GM23338 (cell line): ENCODE measurements at regions not wholly inside any gene's neighbourhood (a gene's known extent, or its start where the extent isn't known, plus 50 kb on each side); places are given as distances from the start of the nearest gene placed in this dataset.

ENCODE experiments used
- ATAC-seq: fragments of 200-7000 bp; cut with Tn5 transposase; 3 replicates; pipeline ENCODE4 v1.9.1; 2020
- DNase-seq: peaks from one replicate; pipeline ENCODE4 v3.0.0-alpha.2; 2015; ENCODE audit warnings: low spot score
- H2AFZ ChIP-seq: fragments of 200-600 bp; sonication (generic); 2 replicates; pipeline ENCODE4 v1.8.0; 2016; ENCODE audit warnings: antibody characterized with exemption, mild to moderate bottlenecking, moderate library complexity
- H3F3A ChIP-seq: fragments of 200-600 bp; sonication (generic); replicated peaks from 2 replicates; pipeline ENCODE4 v1.8.0; 2017; ENCODE audit warnings: antibody characterized with exemption, mixed run types, low read depth
- H3K27ac ChIP-seq: fragments of 200-600 bp; sonication (generic); 2 replicates; pipeline ENCODE4 v1.6.1; 2016; ENCODE audit warnings: low read depth
- H3K27me3 ChIP-seq: fragments of 200-600 bp; sonication (generic); 2 replicates; pipeline ENCODE4 v1.8.0; 2016; ENCODE audit warnings: mild to moderate bottlenecking, mixed run types, moderate library complexity; ENCODE audit not compliant: insufficient read depth
- H3K36me3 ChIP-seq: fragments of 200-600 bp; sonication (generic); 2 replicates; pipeline ENCODE4 v1.8.0; 2016; ENCODE audit warnings: mild to moderate bottlenecking; ENCODE audit not compliant: insufficient read depth
- H3K4me1 ChIP-seq: fragments of 200-600 bp; sonication (generic); 2 replicates; pipeline ENCODE4 v1.8.0; 2016; ENCODE audit warnings: mild to moderate bottlenecking, moderate library complexity; ENCODE audit not compliant: insufficient read depth
- H3K4me2 ChIP-seq: fragments of 200-600 bp; sonication (generic); 2 replicates; pipeline ENCODE4 v1.7.1; 2017; ENCODE audit warnings: mixed run types
- H3K4me3 ChIP-seq: fragments of 200-600 bp; sonication (generic); 2 replicates; pipeline ENCODE4 v1.6.1; 2016; ENCODE audit warnings: mixed run types
- H3K79me2 ChIP-seq: fragments of 200-600 bp; sonication (generic); replicated peaks from 2 replicates; pipeline ENCODE4 v1.8.0; 2017; ENCODE audit warnings: mild to moderate bottlenecking; ENCODE audit not compliant: insufficient read depth
- H3K9me2 ChIP-seq: fragments of 200-600 bp; sonication (generic); 2 replicates; pipeline ENCODE4 v1.8.0; 2017; ENCODE audit not compliant: insufficient read depth
- H4K20me1 ChIP-seq: fragments of 200-600 bp; sonication (generic); replicated peaks from 2 replicates; pipeline ENCODE4 v1.8.0; 2017; ENCODE audit warnings: mild to moderate bottlenecking; ENCODE audit not compliant: insufficient read depth
- H3K27ac Mint-ChIP-seq: 2 replicates; pipeline ENCODE4 v1.8.0; 2020; ENCODE audit warnings: inconsistent platforms, mild to moderate bottlenecking, moderate library complexity, mixed read lengths
- H3K27me3 Mint-ChIP-seq: 3 replicates; pipeline ENCODE4 v1.8.0; 2022; ENCODE audit warnings: low read depth, mild to moderate bottlenecking, moderate library complexity, mixed read lengths, inconsistent platforms; ENCODE audit not compliant: insufficient read depth, poor library complexity
- H3K36me3 Mint-ChIP-seq: 3 replicates; pipeline ENCODE4 v1.8.0; 2021; ENCODE audit warnings: low read depth, mild to moderate bottlenecking, inconsistent platforms, moderate library complexity, mixed read lengths
- H3K4me1 Mint-ChIP-seq: 3 replicates; pipeline ENCODE4 v1.8.0; 2020; ENCODE audit warnings: mild to moderate bottlenecking, inconsistent platforms, mixed read lengths
- H3K4me3 Mint-ChIP-seq: 3 replicates; pipeline ENCODE4 v1.8.0; 2021; ENCODE audit warnings: moderate library complexity, mild to moderate bottlenecking, inconsistent platforms, mixed read lengths
- H3K9me3 Mint-ChIP-seq: 3 replicates; pipeline ENCODE4 v1.8.0; 2020; ENCODE audit warnings: moderate library complexity, mild to moderate bottlenecking, inconsistent platforms, mixed read lengths
- CREB1 ChIP-seq: fragments of 250-450 bp; sonication (Bioruptor Pico); IDR thresholded peaks from 2 replicates; pipeline ENCODE4 v1.5.0; 2020; ENCODE audit warnings: low read depth, mild to moderate bottlenecking, moderate library complexity
- EZH2 ChIP-seq: fragments of 200-600 bp; sonication (generic); IDR thresholded peaks from one replicate; pipeline ENCODE4 v1.8.0; 2017; ENCODE audit warnings: antibody characterized with exemption, mild to moderate bottlenecking, low read depth; ENCODE audit not compliant: unreplicated experiment
- EZH2phosphoT487 ChIP-seq: fragments of 200-600 bp; sonication (generic); IDR thresholded peaks from one replicate; pipeline ENCODE4 v1.8.1; 2018; ENCODE audit warnings: antibody characterized with exemption; ENCODE audit not compliant: unreplicated experiment
- JUNB ChIP-seq: IDR thresholded peaks from one replicate; pipeline ENCODE4 v1.6.1; 2016; ENCODE audit warnings: antibody characterized with exemption; ENCODE audit not compliant: unreplicated experiment
- NANOG ChIP-seq: IDR thresholded peaks from 2 replicates; pipeline ENCODE4 v1.6.1; 2016; ENCODE audit warnings: antibody characterized with exemption, borderline replicate concordance
- POLR2AphosphoS5 ChIP-seq: IDR thresholded peaks from 2 replicates; pipeline ENCODE4 v1.6.1; 2016; ENCODE audit warnings: antibody characterized with exemption, low read depth
- STAT1 ChIP-seq: IDR thresholded peaks from one replicate; pipeline ENCODE4 v1.6.1; 2016; ENCODE audit warnings: antibody characterized with exemption; ENCODE audit not compliant: unreplicated experiment
- ZNF114 ChIP-seq: fragments of 250-450 bp; sonication (Bioruptor Pico); IDR thresholded peaks from 2 replicates; pipeline ENCODE4 v1.5.0; 2020; ENCODE audit warnings: mild to moderate bottlenecking, moderate library complexity
- ZNF331 ChIP-seq: fragments of 250-450 bp; sonication (Bioruptor Pico); IDR thresholded peaks from 2 replicates; pipeline ENCODE4 v1.5.0; 2020; ENCODE audit warnings: low read depth, mild to moderate bottlenecking, moderate library complexity
- TF ChIP-seq, protein P1 (sequence below): fragments of 250-450 bp; sonication (Bioruptor Pico); IDR thresholded peaks from 2 replicates; pipeline ENCODE4 v1.5.0; 2020; ENCODE audit warnings: mild to moderate bottlenecking, moderate library complexity
- TF ChIP-seq, protein P2 (sequence below): IDR thresholded peaks from one replicate; pipeline ENCODE4 v1.6.1; 2018; ENCODE audit warnings: antibody characterized with exemption; ENCODE audit not compliant: unreplicated experiment
- TF ChIP-seq, protein P3 (sequence below), 2 experiments: fragments of 200-600 bp in 1 of 2; sonication (generic) in 1 of 2; conservative IDR thresholded peaks; 2 replicates each; pipeline versions ENCODE4 v1.5.1 to v1.6.1; 2016 to 2017; ENCODE audit warnings: antibody characterized with exemption in 2 of 2, low read depth in 2 of 2, mild to moderate bottlenecking in 2 of 2, moderate library complexity in 1 of 2
- TF ChIP-seq, protein P4 (sequence below): IDR thresholded peaks from 2 replicates; pipeline ENCODE4 v1.6.1; 2016; ENCODE audit warnings: antibody characterized with exemption

DNA sequence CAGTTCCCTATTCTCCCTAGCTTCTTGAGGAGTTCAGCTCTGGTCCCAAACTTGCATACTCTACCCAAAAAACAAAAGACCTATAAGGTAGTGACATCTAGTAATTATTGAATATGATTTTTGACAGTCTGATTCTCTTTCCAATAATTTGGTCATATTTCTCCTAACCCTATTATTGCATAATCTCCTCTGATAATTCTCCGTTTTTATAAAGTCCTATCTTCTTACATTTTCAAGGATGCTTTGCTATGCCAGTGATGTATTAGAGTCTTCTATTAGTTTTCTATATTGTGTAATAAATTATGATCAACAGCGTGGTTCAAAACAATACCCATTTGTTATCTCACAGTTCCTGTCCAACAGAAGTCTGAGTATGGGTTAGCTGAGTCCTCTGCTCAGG, 426.3 kb downstream of the BCL11A start:
- Histone ChIP-seq H3F3A (no peaks in the 10 kb centered on the region), H3K4me1 (0 out of 2 replicates have a peak, but pooled peaks cover 12% of the 10 kb centered on the region), H3K4me3 (no peak overlapping the region), H3K36me3 (no peaks in the 10 kb centered on the region), H4K20me1 (no peaks in the 10 kb centered on the region), H3K27ac (no peak overlapping the region), H3K27me3 (no peaks in the 10 kb centered on the region), H3K4me2 (no peak overlapping the region), H2AFZ (no peak overlapping the region), H3K9me2 (peaks cover 5% of the 10 kb centered on the region; the same call in 1 of the 2 replicates), H3K79me2 (no peaks in the 10 kb centered on the region)
- Mint-ChIP-seq H3K27me3 (no peaks in the 10 kb centered on the region), H3K27ac (no peak overlapping the region), H3K4me1 (peaks cover 6% of the 10 kb centered on the region), H3K4me3 (no peak overlapping the region), H3K9me3 (peaks cover 23% of the 10 kb centered on the region), H3K36me3 (peaks cover 9% of the 10 kb centered on the region; the same call in 2 of the 3 replicates)
- ATAC-seq (no peak), DNase-seq (no peak)
- TF ChIP-seq, protein P1, sequence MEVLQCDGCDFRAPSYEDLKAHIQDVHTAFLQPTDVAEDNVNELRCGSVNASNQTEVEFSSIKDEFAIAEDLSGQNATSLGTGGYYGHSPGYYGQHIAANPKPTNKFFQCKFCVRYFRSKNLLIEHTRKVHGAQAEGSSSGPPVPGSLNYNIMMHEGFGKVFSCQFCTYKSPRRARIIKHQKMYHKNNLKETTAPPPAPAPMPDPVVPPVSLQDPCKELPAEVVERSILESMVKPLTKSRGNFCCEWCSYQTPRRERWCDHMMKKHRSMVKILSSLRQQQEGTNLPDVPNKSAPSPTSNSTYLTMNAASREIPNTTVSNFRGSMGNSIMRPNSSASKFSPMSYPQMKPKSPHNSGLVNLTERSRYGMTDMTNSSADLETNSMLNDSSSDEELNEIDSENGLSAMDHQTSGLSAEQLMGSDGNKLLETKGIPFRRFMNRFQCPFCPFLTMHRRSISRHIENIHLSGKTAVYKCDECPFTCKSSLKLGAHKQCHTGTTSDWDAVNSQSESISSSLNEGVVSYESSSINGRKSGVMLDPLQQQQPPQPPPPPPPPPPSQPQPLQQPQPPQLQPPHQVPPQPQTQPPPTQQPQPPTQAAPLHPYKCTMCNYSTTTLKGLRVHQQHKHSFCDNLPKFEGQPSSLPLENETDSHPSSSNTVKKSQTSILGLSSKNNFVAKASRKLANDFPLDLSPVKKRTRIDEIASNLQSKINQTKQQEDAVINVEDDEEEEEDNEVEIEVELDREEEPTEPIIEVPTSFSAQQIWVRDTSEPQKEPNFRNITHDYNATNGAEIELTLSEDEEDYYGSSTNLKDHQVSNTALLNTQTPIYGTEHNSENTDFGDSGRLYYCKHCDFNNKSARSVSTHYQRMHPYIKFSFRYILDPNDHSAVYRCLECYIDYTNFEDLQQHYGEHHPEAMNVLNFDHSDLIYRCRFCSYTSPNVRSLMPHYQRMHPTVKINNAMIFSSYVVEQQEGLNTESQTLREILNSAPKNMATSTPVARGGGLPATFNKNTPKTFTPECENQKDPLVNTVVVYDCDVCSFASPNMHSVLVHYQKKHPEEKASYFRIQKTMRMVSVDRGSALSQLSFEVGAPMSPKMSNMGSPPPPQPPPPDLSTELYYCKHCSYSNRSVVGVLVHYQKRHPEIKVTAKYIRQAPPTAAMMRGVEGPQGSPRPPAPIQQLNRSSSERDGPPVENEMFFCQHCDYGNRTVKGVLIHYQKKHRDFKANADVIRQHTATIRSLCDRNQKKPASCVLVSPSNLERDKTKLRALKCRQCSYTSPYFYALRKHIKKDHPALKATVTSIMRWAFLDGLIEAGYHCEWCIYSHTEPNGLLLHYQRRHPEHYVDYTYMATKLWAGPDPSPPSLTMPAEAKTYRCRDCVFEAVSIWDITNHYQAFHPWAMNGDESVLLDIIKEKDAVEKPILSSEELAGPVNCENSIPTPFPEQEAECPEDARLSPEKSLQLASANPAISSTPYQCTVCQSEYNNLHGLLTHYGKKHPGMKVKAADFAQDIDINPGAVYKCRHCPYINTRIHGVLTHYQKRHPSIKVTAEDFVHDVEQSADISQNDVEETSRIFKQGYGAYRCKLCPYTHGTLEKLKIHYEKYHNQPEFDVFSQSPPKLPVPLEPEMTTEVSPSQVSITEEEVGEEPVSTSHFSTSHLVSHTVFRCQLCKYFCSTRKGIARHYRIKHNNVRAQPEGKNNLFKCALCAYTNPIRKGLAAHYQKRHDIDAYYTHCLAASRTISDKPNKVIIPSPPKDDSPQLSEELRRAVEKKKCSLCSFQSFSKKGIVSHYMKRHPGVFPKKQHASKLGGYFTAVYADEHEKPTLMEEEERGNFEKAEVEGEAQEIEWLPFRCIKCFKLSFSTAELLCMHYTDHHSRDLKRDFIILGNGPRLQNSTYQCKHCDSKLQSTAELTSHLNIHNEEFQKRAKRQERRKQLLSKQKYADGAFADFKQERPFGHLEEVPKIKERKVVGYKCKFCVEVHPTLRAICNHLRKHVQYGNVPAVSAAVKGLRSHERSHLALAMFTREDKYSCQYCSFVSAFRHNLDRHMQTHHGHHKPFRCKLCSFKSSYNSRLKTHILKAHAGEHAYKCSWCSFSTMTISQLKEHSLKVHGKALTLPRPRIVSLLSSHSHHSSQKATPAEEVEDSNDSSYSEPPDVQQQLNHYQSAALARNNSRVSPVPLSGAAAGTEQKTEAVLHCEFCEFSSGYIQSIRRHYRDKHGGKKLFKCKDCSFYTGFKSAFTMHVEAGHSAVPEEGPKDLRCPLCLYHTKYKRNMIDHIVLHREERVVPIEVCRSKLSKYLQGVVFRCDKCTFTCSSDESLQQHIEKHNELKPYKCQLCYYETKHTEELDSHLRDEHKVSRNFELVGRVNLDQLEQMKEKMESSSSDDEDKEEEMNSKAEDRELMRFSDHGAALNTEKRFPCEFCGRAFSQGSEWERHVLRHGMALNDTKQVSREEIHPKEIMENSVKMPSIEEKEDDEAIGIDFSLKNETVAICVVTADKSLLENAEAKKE (CRISPR knock-in tag): no peak
- TF ChIP-seq POLR2AphosphoS5 (no peak), EZH2 (no peak), JUNB (no peak), EZH2phosphoT487 (no peak), NANOG (no peak), CREB1 (no peak), ZNF114 (CRISPR knock-in tag) (no peak), STAT1 (no peak), ZNF331 (CRISPR knock-in tag) (no peak)
- TF ChIP-seq, protein P2, sequence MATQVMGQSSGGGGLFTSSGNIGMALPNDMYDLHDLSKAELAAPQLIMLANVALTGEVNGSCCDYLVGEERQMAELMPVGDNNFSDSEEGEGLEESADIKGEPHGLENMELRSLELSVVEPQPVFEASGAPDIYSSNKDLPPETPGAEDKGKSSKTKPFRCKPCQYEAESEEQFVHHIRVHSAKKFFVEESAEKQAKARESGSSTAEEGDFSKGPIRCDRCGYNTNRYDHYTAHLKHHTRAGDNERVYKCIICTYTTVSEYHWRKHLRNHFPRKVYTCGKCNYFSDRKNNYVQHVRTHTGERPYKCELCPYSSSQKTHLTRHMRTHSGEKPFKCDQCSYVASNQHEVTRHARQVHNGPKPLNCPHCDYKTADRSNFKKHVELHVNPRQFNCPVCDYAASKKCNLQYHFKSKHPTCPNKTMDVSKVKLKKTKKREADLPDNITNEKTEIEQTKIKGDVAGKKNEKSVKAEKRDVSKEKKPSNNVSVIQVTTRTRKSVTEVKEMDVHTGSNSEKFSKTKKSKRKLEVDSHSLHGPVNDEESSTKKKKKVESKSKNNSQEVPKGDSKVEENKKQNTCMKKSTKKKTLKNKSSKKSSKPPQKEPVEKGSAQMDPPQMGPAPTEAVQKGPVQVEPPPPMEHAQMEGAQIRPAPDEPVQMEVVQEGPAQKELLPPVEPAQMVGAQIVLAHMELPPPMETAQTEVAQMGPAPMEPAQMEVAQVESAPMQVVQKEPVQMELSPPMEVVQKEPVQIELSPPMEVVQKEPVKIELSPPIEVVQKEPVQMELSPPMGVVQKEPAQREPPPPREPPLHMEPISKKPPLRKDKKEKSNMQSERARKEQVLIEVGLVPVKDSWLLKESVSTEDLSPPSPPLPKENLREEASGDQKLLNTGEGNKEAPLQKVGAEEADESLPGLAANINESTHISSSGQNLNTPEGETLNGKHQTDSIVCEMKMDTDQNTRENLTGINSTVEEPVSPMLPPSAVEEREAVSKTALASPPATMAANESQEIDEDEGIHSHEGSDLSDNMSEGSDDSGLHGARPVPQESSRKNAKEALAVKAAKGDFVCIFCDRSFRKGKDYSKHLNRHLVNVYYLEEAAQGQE: no peak
- TF ChIP-seq, protein P3, sequence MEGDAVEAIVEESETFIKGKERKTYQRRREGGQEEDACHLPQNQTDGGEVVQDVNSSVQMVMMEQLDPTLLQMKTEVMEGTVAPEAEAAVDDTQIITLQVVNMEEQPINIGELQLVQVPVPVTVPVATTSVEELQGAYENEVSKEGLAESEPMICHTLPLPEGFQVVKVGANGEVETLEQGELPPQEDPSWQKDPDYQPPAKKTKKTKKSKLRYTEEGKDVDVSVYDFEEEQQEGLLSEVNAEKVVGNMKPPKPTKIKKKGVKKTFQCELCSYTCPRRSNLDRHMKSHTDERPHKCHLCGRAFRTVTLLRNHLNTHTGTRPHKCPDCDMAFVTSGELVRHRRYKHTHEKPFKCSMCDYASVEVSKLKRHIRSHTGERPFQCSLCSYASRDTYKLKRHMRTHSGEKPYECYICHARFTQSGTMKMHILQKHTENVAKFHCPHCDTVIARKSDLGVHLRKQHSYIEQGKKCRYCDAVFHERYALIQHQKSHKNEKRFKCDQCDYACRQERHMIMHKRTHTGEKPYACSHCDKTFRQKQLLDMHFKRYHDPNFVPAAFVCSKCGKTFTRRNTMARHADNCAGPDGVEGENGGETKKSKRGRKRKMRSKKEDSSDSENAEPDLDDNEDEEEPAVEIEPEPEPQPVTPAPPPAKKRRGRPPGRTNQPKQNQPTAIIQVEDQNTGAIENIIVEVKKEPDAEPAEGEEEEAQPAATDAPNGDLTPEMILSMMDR (conservative IDR thresholded peaks at IDR 0.05; ENCODE audit: low read depth in 2 of 2): no peak
- TF ChIP-seq, protein P4, sequence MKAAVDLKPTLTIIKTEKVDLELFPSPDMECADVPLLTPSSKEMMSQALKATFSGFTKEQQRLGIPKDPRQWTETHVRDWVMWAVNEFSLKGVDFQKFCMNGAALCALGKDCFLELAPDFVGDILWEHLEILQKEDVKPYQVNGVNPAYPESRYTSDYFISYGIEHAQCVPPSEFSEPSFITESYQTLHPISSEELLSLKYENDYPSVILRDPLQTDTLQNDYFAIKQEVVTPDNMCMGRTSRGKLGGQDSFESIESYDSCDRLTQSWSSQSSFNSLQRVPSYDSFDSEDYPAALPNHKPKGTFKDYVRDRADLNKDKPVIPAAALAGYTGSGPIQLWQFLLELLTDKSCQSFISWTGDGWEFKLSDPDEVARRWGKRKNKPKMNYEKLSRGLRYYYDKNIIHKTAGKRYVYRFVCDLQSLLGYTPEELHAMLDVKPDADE: no peak
